ENCODE measurements at regions not wholly inside any gene's neighbourhood (a gene's known extent, or its start where the extent isn't known, plus 50 kb on each side); places are given as distances from the start of the nearest gene placed in this dataset.

DNA sequence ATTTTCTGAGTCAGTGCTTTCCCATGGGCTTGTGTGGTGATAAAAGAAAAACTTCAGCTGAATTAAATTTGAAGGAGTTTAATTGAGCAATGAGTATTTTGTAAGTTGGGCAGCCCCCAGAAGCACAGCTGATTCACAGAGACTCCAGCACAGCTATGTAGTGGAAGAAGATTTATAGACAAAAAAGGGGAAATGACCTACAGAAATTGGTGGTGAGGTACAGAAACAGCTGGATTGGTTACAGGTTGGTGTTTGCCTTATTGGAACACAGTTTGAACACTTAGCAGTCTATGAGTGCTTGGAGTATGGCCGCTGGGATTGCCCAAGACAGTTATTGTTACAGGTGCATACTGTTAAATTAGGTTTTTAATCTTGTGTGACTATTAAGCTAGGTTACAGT, 96.9 kb upstream of the PTPRK start:
- WGBS (ENCODE audit: extremely low coverage, insufficient coverage, low lambda C conversion rate), result no CpG with 5 or more reads among the region's 1 CpG
- DNase-seq, result no peak

DNA sequence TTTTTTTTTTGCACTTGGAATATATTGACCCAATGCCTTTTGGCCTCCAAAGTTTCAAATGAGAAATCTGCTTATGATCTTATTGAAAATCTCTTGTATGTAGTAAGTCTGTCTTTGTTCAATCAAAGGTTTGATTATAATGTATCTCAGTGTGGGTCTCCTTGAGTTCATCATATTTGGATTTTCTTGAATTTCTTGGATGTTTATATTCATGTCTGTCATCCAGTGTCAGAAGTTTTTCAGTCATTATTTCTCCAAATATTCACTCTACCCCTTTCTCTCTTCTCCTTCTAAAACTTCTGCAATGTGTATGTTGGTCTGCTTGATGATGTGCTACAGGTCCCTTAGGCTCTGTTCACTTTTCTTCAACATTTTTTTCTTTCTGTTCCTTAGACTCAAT, 95.9 kb upstream of the PTPRK start:
- no peak for DNase-seq
- Histone ChIP-seq H2BK15ac (replicated peaks; ENCODE audit: low read depth) (no peak overlapping the region), H3K27ac (ENCODE audit: low read depth, low read length) (no peak overlapping the region), H3K56ac (ENCODE audit: low read length) (no peak overlapping the region), H3K23ac (ENCODE audit: low read length) (no peak overlapping the region), H3K27me3 (ENCODE audit: insufficient read depth, low read length, poor library complexity) (no peaks in the 10 kb centered on the region), H3K4me2 (ENCODE audit: low read length) (no peak overlapping the region), H4K5ac (ENCODE audit: low read length) (no peak overlapping the region), H3K4ac (ENCODE audit: low read depth, low read length) (no peak overlapping the region), H3K36me3 (ENCODE audit: control insufficient read depth, insufficient read depth, low read length) (no peaks in the 10 kb centered on the region), H2BK5ac (ENCODE audit: low read length) (no peak overlapping the region), H3K79me1 (ENCODE audit: low read length) (no peaks in the 10 kb centered on the region), H3K79me2 (ENCODE audit: control insufficient read depth, insufficient read depth, low read length) (no peaks in the 10 kb centered on the region), H2AK5ac (ENCODE audit: low read length) (no peak overlapping the region), H3K9ac (ENCODE audit: low read length) (no peak overlapping the region), H4K8ac (ENCODE audit: low read depth, low read length) (no peak overlapping the region), H2BK120ac (ENCODE audit: low read depth, low read length) (no peak overlapping the region), H3K4me1 (ENCODE audit: control insufficient read depth, low read depth, low read length) (peaks cover 3% of the 10 kb centered on the region), H3K18ac (ENCODE audit: low read length) (no peak overlapping the region), H3K4me3 (ENCODE audit: low read length) (no peak overlapping the region)

More for the DNA sequence above, 96.9 kb upstream of the PTPRK start:
- Histone ChIP-seq H2BK15ac (replicated peaks; ENCODE audit: low read depth) (no peak overlapping the region), H2BK5ac (ENCODE audit: low read length) (no peak overlapping the region), H2AK5ac (ENCODE audit: low read length) (no peak overlapping the region), H3K4ac (ENCODE audit: low read depth, low read length) (no peak overlapping the region), H3K56ac (ENCODE audit: low read length) (no peak overlapping the region), H3K79me2 (ENCODE audit: control insufficient read depth, insufficient read depth, low read length) (no peaks in the 10 kb centered on the region), H4K5ac (ENCODE audit: low read length) (no peak overlapping the region), H3K27me3 (ENCODE audit: insufficient read depth, low read length, poor library complexity) (no peaks in the 10 kb centered on the region), H3K4me1 (ENCODE audit: control insufficient read depth, low read depth, low read length) (peaks cover 3% of the 10 kb centered on the region), H2BK120ac (ENCODE audit: low read depth, low read length) (no peak overlapping the region), H3K27ac (ENCODE audit: low read depth, low read length) (no peak overlapping the region), H3K36me3 (ENCODE audit: control insufficient read depth, insufficient read depth, low read length) (no peaks in the 10 kb centered on the region), H4K8ac (ENCODE audit: low read depth, low read length) (no peak overlapping the region), H3K23ac (ENCODE audit: low read length) (no peak overlapping the region), H3K4me2 (ENCODE audit: low read length) (no peak overlapping the region), H3K4me3 (ENCODE audit: low read length) (no peak overlapping the region), H3K18ac (ENCODE audit: low read length) (no peak overlapping the region), H3K79me1 (ENCODE audit: low read length) (no peaks in the 10 kb centered on the region), H3K9ac (ENCODE audit: low read length) (no peak overlapping the region)

- no peak overlapping the region for H3K23ac ChIP-seq (ENCODE audit: low read length)
- no peak overlapping the region for H4K8ac ChIP-seq (ENCODE audit: low read depth, low read length)
- no peak overlapping the region for H3K9ac ChIP-seq (ENCODE audit: low read length)
- H2BK15ac ChIP-seq (replicated peaks; ENCODE audit: low read depth), result no peak overlapping the region
- no peaks in the 10 kb centered on the region for H3K4me1 ChIP-seq (ENCODE audit: control insufficient read depth, low read depth, low read length)
- no peak overlapping the region for H3K4me2 ChIP-seq (ENCODE audit: low read length)
- no peaks in the 10 kb centered on the region for H3K79me1 ChIP-seq (ENCODE audit: low read length)
- no peaks in the 10 kb centered on the region for H3K79me2 ChIP-seq (ENCODE audit: control insufficient read depth, insufficient read depth, low read length)
- H4K5ac ChIP-seq (ENCODE audit: low read length), result no peak overlapping the region
- H2AK5ac ChIP-seq (ENCODE audit: low read length), result no peak overlapping the region
- no peak overlapping the region for H3K18ac ChIP-seq (ENCODE audit: low read length)
- H3K4ac ChIP-seq (ENCODE audit: low read depth, low read length), result no peak overlapping the region
- no peak overlapping the region for H3K27ac ChIP-seq (ENCODE audit: low read depth, low read length)
- no peaks in the 10 kb centered on the region for H3K27me3 ChIP-seq (ENCODE audit: insufficient read depth, low read length, poor library complexity)
- H3K56ac ChIP-seq (ENCODE audit: low read length), result no peak overlapping the region
- DNase-seq, result no peak
- H2BK5ac ChIP-seq (ENCODE audit: low read length), result no peak overlapping the region
- H3K4me3 ChIP-seq (ENCODE audit: low read length), result no peak overlapping the region
- WGBS (ENCODE audit: extremely low coverage, insufficient coverage, low lambda C conversion rate), result no CpG with 5 or more reads among the region's 3 CpGs
- H3K36me3 ChIP-seq (ENCODE audit: control insufficient read depth, insufficient read depth, low read length), result no peaks in the 10 kb centered on the region
- H2BK120ac ChIP-seq (ENCODE audit: low read depth, low read length), result no peak overlapping the region
Observed at GRCh38 chr6:128606611-128607010, 86.2 kb upstream of the PTPRK start.

DNA sequence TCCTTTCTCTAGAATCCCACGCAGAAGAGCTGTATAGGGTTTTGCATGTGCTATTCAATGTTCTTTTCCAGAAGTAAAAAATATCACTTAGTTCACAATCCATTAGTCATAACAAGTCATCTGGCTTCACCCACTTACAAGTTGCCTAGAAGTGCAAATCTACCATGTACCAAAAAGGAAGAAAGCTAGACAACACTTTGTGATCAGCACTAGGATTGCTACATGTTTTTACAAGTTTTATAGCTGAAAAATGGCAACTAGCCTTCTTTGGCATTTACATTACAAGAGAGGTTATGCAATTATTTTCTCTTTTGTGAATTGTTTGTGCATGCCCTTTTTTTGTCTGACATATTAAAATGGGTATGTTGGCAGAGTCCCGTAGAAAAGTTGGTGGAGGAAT, 85.6 kb upstream of the PTPRK start:
- H3K4ac ChIP-seq (ENCODE audit: low read depth, low read length), result no peak overlapping the region
- H3K36me3 ChIP-seq (ENCODE audit: control insufficient read depth, insufficient read depth, low read length), result no peaks in the 10 kb centered on the region
- no peaks in the 10 kb centered on the region for H3K79me1 ChIP-seq (ENCODE audit: low read length)
- H3K4me1 ChIP-seq (ENCODE audit: control insufficient read depth, low read depth, low read length), result no peaks in the 10 kb centered on the region
- WGBS (ENCODE audit: extremely low coverage, insufficient coverage, low lambda C conversion rate), result no CpG with 5 or more reads among the region's 2 CpGs
- no peak overlapping the region for H2AK5ac ChIP-seq (ENCODE audit: low read length)
- H2BK5ac ChIP-seq (ENCODE audit: low read length), result no peak overlapping the region
- H3K79me2 ChIP-seq (ENCODE audit: control insufficient read depth, insufficient read depth, low read length), result no peaks in the 10 kb centered on the region
- no peak overlapping the region for H3K56ac ChIP-seq (ENCODE audit: low read length)
- H4K8ac ChIP-seq (ENCODE audit: low read depth, low read length), result no peak overlapping the region
- H4K5ac ChIP-seq (ENCODE audit: low read length), result no peak overlapping the region
- H3K9ac ChIP-seq (ENCODE audit: low read length), result no peak overlapping the region
- no peak overlapping the region for H3K4me2 ChIP-seq (ENCODE audit: low read length)
- no peak overlapping the region for H3K27ac ChIP-seq (ENCODE audit: low read depth, low read length)
- no peak overlapping the region for H3K23ac ChIP-seq (ENCODE audit: low read length)
- no peaks in the 10 kb centered on the region for H3K27me3 ChIP-seq (ENCODE audit: insufficient read depth, low read length, poor library complexity)
- no peak overlapping the region for H2BK15ac ChIP-seq (replicated peaks; ENCODE audit: low read depth)
- H2BK120ac ChIP-seq (ENCODE audit: low read depth, low read length), result no peak overlapping the region
- H3K4me3 ChIP-seq (ENCODE audit: low read length), result no peak overlapping the region
- H3K18ac ChIP-seq (ENCODE audit: low read length), result no peak overlapping the region
- no peak for DNase-seq

- peaks cover 6% of the 10 kb centered on the region for H3K4me1 ChIP-seq (ENCODE audit: control insufficient read depth, low read depth, low read length)
- peak overlapping the region; percentile 28 for H3K18ac ChIP-seq (ENCODE audit: low read length)
- H3K4me3 ChIP-seq (ENCODE audit: low read length), result no peak overlapping the region
- no peak overlapping the region for H3K27ac ChIP-seq (ENCODE audit: low read depth, low read length)
- H2AK5ac ChIP-seq (ENCODE audit: low read length), result no peak overlapping the region
- no peak overlapping the region for H2BK120ac ChIP-seq (ENCODE audit: low read depth, low read length)
- H3K4ac ChIP-seq (ENCODE audit: low read depth, low read length), result no peak overlapping the region
- H3K56ac ChIP-seq (ENCODE audit: low read length), result no peak overlapping the region
- H3K27me3 ChIP-seq (ENCODE audit: insufficient read depth, low read length, poor library complexity), result no peaks in the 10 kb centered on the region
- no peak overlapping the region for H3K4me2 ChIP-seq (ENCODE audit: low read length)
- no peaks in the 10 kb centered on the region for H3K79me2 ChIP-seq (ENCODE audit: control insufficient read depth, insufficient read depth, low read length)
- H2BK5ac ChIP-seq (ENCODE audit: low read length), result no peak overlapping the region
- WGBS (ENCODE audit: extremely low coverage, insufficient coverage, low lambda C conversion rate), result no CpG with 5 or more reads among the region's 4 CpGs
- H3K23ac ChIP-seq (ENCODE audit: low read length), result no peak overlapping the region
- no peak overlapping the region for H4K8ac ChIP-seq (ENCODE audit: low read depth, low read length)
- no peak overlapping the region for H3K9ac ChIP-seq (ENCODE audit: low read length)
- peak; percentile 30 for DNase-seq
- H4K5ac ChIP-seq (ENCODE audit: low read length), result no peak overlapping the region
- no peaks in the 10 kb centered on the region for H3K36me3 ChIP-seq (ENCODE audit: control insufficient read depth, insufficient read depth, low read length)
- H3K79me1 ChIP-seq (ENCODE audit: low read length), result no peaks in the 10 kb centered on the region
- H2BK15ac ChIP-seq (replicated peaks; ENCODE audit: low read depth), result no peak overlapping the region
Observed at GRCh38 chr6:128601060-128601459, 80.7 kb upstream of the PTPRK start.

GRCh38 chr6:128600397-128600951, 80.1 kb upstream of the PTPRK start:
- H4K5ac ChIP-seq (ENCODE audit: low read length), result no peak overlapping the region
- no peak overlapping the region for H3K23ac ChIP-seq (ENCODE audit: low read length)
- no peak overlapping the region for H3K56ac ChIP-seq (ENCODE audit: low read length)
- no peak overlapping the region for H2BK120ac ChIP-seq (ENCODE audit: low read depth, low read length)
- no peaks in the 10 kb centered on the region for H3K79me1 ChIP-seq (ENCODE audit: low read length)
- DNase-seq, result peak; percentile 76
- H3K36me3 ChIP-seq (ENCODE audit: control insufficient read depth, insufficient read depth, low read length), result no peaks in the 10 kb centered on the region
- H3K4me1 ChIP-seq (ENCODE audit: control insufficient read depth, low read depth, low read length), result peaks cover 6% of the 10 kb centered on the region
- no CpG with 5 or more reads among the region's 4 CpGs for WGBS (ENCODE audit: extremely low coverage, insufficient coverage, low lambda C conversion rate)
- H3K9ac ChIP-seq (ENCODE audit: low read length), result no peak overlapping the region
- H3K4me3 ChIP-seq (ENCODE audit: low read length), result no peak overlapping the region
- H2BK15ac ChIP-seq (replicated peaks; ENCODE audit: low read depth), result peak overlapping the region; percentile 36
- peak overlapping the region; percentile 28 for H3K18ac ChIP-seq (ENCODE audit: low read length)
- no peak overlapping the region for H2AK5ac ChIP-seq (ENCODE audit: low read length)
- no peak overlapping the region for H3K4me2 ChIP-seq (ENCODE audit: low read length)
- H4K8ac ChIP-seq (ENCODE audit: low read depth, low read length), result no peak overlapping the region
- H3K27me3 ChIP-seq (ENCODE audit: insufficient read depth, low read length, poor library complexity), result no peaks in the 10 kb centered on the region
- no peaks in the 10 kb centered on the region for H3K79me2 ChIP-seq (ENCODE audit: control insufficient read depth, insufficient read depth, low read length)
- H2BK5ac ChIP-seq (ENCODE audit: low read length), result no peak overlapping the region
- H3K4ac ChIP-seq (ENCODE audit: low read depth, low read length), result no peak overlapping the region
- no peak overlapping the region for H3K27ac ChIP-seq (ENCODE audit: low read depth, low read length)

Data from mesendoderm (in vitro differentiated cells).